ENCODE measurements at regions not wholly inside any gene's neighbourhood (a gene's known extent, or its start where the extent isn't known, plus 50 kb on each side); places are given as distances from the start of the nearest gene placed in this dataset.

DNA sequence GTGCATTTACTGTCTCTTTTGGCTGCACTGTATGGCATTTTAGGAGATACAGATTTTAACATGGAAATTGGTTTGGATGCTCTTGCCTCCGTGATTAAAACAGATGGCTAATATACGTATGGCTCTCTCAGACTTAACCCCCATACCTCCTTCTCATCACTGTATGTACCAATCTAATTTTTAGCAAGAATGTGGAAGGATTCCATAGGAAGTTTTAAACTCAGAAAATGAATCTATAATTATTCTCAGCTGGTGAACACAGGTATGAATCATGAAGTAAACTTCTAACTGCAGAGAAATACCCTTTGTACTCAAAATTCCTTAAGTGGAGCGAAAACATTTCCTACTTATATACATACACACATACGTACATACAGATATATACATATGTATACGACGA, 210.5 kb upstream of the NEIL3 start:
- DNase-seq (ENCODE audit: low read depth in 2 of 3, low spot score in 2 of 3): no peak

DNA sequence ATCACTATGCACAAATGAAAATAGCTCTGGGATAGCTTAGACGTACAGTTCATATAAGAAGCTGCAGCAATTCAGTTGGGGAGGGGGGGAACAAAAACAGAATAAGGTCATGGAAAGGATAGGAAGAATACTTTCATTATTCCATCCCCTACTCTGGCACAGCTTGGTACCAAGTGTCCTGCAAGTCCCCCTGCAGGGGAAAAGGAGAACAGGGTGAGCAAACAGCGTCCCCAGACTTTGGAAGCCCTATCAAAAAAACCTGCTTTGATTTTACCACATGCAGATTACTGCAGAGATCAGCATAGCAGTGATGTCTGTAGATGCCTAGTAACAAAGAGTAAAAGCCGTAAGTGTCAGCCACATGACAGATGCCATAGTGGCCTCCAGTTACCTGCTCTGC, 209.4 kb upstream of the NEIL3 start:
- DNase-seq (ENCODE audit: low read depth in 2 of 3, low spot score in 2 of 3): no peak

DNA sequence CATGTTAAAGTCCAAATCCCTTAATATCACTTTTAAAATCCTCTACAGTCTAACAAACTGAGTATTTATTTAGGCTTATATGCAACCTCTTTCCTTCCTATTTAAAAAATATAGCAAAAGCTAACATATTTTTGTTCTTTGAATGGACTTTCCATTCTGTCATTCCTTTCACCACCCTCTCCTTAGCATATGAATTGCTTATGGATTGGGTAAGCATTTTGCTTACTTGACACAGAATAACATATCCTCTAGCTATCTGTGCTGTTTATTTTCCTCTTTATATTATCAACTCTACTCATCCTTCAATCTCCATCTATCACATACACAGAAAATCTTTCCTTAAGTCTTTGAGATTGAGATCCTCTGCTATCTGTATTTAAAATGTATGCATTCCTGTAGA, 206.1 kb upstream of the NEIL3 start:
- no peak for DNase-seq (ENCODE audit: low read depth in 2 of 3, low spot score in 2 of 3)

DNA sequence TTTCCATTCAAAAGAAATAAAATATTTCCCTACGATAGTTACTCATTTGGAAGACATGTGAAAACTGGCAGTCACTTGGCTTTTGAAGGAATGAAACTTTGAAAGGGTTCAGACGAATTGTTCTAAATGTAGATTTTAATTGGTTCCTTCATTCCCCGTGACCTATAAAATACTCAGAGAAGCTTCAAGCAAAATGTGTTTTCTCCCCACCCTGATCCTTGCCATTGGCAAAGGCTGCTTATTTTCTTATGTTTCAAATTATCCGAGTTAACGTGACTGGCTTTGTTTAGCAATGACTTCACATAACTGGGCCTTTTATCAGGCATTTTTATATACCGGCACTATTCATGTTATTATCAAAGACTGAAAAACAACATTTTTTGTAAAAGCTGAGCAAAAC, 204.1 kb upstream of the NEIL3 start:
- no peak for DNase-seq (ENCODE audit: low read depth in 2 of 3, low spot score in 2 of 3)

DNA sequence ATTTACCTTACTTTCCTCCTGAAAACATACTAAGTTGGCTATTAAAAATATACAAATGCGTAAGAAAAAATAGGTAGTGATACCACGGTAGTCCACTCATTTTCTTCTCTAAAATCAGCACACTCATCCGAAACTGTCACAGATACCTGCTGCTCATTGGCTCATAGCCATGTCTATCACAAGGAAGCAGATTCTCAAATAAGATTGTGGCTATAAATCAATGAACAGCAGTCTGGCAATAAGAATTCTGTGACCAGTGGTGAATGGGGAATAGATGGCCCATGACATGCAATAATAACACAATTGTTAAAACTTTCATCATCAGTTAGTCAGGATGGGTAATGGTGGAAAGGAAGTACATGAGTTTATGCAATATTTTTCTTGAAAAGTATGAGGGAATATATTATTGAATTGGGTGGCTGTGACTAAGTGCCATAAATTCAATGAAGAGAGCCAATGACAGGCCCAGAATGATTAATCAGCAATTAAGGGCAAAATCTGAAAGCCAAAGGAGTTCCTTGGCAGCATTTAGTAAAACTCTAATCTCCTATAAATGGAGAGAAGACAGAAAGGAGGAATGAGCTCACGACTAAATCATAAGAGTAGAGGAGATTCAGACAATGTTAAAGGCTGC, 202.3 kb upstream of the NEIL3 start:
- DNase-seq (ENCODE audit: low read depth in 2 of 3, low spot score in 2 of 3): no peak

DNA sequence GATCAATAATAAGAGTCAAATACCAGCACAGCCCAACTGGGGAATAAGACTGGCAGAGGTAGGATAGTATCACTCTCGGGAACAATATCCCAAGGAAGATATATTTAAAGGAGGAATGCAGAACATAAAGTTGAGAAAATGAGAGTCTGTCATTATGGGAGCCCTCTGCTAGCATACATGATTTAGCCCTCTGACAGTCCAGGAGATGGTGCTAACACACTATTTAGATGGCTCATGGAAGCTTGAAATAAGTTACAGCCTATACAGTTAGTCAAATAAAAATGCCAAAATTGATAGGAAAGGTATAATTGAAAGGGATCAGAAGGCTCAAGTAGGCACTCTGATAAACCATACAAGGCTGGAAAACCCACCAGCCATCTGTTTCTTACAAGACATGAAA, 201.0 kb upstream of the NEIL3 start:
- no peak for DNase-seq (ENCODE audit: low read depth in 2 of 3, low spot score in 2 of 3)

DNA sequence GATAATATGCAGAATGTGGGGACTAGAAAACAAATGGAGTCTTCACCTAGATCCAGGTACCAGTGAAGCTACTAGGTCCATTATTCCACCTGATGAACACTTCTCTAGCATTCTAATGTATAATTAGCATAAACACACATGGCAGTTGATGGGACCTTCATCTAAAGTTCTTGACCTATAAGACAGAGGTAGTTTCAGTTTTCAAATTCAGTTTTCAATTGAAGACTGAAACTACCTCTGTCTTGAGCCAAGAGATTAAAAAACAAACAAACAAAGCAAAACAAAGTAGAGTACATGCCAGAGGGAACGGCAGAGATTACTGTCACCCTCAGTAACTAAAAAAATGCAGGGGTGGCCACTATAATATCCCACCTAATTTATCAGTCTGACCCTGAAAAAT, 199.9 kb upstream of the NEIL3 start:
- DNase-seq (ENCODE audit: low read depth in 2 of 3, low spot score in 2 of 3): no peak

DNA sequence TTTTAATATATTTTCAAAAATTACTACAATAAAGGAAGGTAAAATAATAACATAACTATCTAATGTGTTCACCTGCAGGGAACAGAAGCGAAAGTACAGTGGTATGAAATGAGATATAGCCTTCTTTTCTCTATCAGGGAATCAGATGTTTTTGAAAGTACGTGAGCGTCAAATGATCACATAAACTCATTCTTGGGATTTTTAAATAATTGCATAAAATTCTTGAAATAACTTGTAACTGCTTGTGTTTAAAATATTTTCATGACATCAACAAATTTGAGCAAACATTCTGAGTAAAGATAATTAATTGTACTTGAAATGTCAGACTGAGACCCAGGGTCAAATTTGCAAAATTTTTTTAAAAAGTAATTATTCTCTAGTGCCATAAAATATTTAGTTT, 193.5 kb upstream of the NEIL3 start:
- no peak for DNase-seq (ENCODE audit: low read depth in 2 of 3, low spot score in 2 of 3)

DNA sequence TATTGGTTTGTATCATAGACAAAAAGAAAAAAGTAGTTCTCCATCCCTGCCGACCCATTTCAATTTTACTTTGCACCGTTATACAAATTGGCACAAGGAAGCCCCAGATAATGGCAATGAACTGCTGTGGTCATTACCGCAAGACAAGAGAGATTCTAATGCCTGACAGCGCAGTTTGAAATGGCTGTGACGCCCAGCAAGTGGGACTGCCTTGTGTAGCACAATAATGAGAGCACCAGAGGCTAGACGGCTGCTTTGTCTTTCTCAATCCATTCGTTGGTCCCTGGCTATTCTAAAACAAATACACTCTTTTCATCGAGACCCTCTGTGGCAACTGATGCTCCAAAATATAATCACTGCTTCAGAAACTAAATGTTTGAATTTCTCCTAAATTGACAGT, 192.4 kb upstream of the NEIL3 start:
- DNase-seq (ENCODE audit: low read depth in 2 of 3, low spot score in 2 of 3): no peak

DNA sequence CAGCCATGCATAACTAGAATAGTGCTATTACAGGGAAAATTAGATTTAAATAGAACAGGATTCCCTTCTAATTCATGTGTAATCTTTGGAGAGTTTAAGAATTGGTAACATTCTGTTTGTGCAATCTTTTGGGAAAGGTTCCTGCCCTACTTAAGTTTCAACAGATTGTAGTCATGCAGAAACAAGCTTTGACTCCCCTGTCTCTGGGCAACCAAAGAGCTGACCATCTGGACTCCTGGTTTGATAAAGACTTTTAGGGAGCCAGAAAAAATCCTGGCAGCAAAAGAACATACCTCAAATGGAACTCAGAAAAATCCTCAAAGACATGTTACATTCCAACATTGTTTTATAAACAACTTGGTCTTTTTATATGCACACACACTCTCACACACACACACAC, 191.1 kb upstream of the NEIL3 start:
- DNase-seq (ENCODE audit: low read depth in 2 of 3, low spot score in 2 of 3): no peak

DNA sequence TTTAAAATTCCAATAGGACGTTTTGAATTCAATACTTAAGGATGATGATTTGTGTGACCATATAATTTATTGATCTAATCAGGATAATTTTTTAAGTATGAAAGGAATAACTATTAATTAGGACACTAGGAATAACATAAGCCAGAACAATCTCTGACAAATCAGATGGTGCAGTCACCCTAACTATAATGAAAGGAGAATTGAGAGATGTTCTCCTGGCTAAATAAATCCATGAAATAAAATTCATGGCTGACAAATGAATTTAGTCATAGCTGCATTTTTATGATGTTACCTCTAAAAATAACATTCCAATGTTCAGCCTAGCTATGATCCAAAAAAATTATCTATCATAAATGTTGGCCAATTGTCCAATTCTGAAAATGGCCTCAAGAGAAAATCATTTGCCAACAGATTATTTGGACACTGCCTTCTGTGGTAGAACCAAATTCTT, 190.6 kb upstream of the NEIL3 start:
- DNase-seq (ENCODE audit: low read depth in 2 of 3, low spot score in 2 of 3): no peak

DNA sequence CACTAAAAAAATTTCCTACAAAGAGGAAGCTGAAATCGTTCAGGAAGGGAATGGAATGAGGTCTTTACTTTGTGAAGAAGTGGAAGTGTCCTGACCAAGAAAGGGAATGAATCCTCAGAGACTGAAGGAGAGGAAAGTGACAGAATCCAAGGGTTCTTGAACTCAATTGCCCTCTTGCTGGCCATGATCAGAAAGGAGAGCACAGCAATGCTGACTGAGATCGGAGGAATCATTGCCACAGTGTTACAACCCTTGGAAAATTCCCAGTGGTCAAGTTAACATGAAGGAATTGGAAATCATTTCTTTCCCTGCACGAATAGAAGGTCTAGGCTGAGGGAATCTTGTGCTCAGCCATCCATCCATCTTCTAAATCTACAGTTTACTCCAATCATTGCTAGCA, 190.0 kb upstream of the NEIL3 start:
- no peak for DNase-seq (ENCODE audit: low read depth in 2 of 3, low spot score in 2 of 3)

DNA sequence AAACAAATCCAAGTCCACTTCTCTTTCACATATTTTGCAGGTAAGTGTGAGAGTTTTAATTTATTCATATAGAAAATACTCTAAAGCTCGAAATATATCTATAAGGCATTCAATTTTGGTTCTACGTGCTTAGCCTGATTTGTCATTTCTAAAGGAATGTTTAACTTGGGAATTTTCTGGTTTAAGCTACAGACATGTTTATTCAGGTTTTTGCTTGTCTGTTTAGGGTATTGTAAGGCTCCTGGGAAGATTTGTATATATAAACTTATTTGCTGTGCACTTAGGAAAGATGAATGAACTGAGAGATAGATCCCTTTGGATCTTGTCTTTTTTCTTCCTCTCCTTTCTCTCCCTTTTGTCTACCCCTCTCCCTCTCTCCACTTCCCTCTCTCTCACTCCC, 185.9 kb upstream of the NEIL3 start:
- no peak for DNase-seq (ENCODE audit: low read depth in 2 of 3, low spot score in 2 of 3)

DNA sequence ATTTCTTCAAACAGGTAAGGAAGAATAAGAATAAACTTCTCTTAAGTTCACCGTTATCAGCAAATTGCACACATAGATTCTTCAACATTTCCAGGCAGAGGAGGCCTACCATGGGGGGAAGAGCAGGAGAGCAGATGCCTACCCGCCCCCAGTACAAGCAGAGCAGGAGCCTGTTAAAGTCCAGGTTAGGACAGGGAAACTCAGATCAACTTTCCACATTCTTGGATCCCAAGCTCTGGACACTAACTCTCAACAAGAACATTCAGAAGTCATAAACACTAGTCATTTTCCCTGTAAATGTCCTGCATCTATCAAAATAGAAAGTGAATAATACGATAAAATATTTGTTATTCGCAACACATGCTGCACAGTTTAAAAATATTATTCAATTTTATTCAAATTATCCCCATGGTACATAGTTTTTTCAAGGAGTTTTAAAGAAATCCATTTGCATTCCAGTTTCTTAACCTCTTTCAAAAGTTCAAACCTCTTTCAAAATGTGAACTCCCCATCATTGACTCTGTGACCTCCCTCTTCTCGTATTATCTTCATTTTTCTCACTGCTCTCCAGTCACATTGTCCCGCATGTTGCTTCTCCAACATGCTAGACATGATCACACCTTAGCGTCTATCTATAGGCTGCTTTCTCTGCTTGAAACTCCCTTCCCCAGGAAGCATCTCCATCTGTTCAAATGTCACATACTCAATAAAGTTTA, 185.2 kb upstream of the NEIL3 start:
- DNase-seq (ENCODE audit: low read depth in 2 of 3, low spot score in 2 of 3): no peak

DNA sequence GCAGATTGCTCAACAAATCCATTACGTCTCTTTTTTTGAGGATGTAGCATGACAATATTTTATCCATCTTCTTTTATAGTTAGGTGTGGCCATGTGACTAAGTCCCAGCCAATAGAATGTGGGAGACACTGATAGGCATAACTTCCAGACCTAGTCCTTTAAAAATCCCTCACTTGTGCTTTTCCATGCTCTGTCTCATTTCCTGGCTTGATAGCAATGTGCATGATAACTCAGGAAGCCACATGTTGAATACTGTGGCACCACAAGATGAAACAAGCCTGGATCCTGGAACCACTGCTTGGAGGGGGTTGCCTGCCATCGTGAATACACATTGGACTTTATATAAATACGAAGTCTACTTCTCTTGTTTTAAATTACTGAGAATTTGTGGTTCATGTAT, 184.0 kb upstream of the NEIL3 start:
- DNase-seq (ENCODE audit: low read depth in 2 of 3, low spot score in 2 of 3): no peak

DNA sequence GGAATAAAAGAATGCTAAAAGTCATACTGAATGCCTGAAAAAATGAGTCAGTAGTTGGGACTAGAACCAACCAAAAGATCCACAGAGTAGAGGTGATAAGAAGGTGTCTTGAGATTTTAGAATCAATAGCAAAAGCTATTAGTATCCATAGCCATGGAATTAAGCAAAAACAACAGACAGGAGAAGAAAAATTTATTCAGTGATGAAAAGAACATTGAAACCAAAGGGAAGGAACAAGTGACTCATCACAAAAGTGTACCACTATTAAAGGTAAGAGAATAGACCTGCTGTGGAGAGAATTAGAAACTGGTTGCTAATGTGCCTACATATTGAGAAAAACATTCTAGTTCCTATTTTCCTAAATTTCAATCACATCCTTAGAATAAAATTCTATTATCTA, 182.0 kb upstream of the NEIL3 start:
- DNase-seq (ENCODE audit: low read depth in 2 of 3, low spot score in 2 of 3): no peak

DNA sequence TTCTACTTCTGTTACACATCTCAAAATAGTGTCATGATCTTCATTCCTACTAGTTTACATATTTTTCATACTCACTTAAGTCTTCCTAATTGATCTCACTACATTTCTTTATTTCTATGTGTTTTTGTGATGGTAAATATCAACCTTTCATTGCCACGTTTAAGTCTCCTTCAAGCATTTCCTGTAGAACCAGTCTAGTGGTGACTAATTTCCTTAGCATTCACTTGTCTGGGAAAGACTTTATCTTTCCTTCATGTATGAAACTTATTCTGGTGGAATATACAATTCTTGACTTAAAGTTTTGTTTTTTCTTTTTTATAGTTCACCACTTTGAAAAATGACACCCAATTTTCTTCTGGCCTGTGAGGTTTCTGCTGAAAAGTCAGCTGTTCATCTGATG, 181.4 kb upstream of the NEIL3 start:
- no peak for DNase-seq (ENCODE audit: low read depth in 2 of 3, low spot score in 2 of 3)

DNA sequence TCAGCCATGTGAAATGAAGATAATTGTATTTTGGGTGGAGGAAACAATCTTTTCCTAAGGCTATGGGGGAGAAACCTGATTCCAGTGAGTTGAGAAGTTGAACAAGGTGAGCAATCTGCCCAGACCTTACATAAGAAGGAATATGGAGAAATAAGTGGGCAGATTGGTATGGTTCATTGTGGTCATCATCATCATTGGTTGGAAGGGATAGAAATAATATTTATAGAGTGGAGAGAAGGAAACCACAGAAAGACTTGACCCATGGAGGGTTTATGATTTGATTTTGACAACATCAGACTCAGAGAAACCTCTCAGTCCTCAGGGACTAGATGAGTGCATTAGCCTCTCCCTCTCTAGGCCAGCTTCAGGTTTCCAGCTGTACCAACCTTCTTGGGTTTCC, 177.9 kb upstream of the NEIL3 start:
- no peak for DNase-seq (ENCODE audit: low read depth in 2 of 3, low spot score in 2 of 3)

DNA sequence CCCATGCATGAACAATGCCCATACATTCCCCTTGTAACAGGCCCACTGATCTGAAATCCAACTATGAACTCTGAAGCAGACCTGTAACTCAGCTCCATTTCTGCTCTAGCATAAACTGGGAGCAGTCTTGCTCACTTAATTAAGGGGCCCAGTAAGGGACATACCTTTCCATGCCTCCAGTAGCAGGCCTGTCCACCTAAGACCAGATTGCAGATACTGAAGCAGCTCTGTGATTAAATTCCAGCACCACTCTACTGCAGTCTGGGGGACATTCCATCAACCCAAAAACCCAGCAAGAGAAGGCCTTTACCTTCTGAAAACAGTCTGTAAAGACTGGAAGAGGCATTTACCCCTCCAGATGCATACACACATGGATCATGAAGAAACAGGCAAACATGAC, 162.0 kb upstream of the NEIL3 start:
- DNase-seq (ENCODE audit: low read depth in 2 of 3, low spot score in 2 of 3): no peak

DNA sequence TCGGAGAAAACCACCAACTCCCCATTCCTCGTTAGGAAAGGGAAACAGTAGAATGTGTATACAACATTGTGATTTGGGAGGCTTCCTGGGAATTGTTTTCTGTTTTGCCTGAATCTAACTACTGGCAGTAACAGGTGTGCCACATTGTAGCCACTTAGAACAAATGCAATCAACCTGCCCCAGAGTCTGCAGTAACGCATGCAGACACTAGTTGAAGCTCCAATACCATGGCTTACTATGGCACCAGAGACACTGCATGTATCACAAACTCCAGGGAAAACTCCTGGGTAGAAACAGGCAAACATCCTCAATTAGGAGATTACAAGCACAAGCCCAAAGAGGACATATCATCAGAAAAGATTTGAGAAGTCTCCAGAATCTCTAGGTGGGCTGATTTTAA, 154.2 kb upstream of the NEIL3 start:
- no peak for DNase-seq (ENCODE audit: low read depth in 2 of 3, low spot score in 2 of 3)

DNA sequence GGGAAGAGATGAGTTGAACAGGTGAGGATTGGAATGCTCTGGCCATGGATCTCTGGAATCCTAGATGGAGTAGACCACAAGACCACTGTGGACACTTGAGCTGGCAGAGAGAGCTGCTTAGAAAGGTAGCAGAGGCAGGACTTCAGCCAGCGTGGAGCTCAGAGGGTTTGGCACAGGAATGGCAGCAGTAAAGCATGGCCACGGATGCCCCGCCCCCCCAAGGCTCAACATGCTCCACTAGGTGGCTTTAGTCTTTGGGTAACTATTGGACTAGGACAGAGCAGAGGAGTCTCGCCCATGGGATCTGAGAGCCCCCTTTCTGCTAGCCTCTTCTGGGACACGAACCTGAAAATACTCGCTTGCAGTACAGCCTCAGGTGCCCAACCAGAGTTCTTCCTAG, 150.1 kb upstream of the NEIL3 start:
- DNase-seq (ENCODE audit: low read depth in 2 of 3, low spot score in 2 of 3): no peak

DNA sequence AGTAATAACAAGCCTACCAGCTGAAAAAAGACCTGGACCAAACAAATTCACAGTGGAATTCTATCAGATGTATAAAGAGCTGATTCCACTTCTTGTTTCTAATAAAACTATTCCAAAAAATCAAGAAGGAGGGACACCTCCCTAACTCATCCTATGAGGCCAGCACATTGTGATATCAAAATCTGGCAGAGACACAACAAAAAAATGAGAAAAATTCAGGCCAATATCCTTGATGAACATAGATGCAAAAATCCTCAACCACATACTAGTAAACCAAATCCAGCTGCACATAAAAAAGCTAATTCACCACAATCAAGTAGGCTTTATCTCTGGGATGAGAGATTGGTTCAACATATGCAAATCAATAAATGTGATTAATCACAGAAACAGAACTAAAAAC, 147.9 kb upstream of the NEIL3 start:
- no peak for DNase-seq (ENCODE audit: low read depth in 2 of 3, low spot score in 2 of 3)

DNA sequence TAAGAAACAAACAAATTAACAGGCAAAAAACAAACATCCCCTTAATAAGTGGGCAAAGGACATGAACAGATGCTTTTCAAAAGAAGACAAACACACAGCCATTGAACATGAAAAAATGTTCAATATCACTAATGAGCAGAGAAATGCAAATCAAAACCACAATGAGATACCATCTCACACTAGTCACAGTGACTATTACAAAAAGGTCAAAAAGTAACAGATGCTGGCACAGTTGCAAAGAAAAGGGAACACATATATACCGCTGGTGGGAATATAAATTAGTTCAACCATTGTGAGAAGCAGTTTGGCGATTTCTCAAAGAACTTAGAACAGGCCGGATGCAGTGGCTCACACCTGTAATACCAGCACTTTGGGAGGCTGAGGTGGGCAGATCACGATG, 146.1 kb upstream of the NEIL3 start:
- no peak for DNase-seq (ENCODE audit: low read depth in 2 of 3, low spot score in 2 of 3)

Data from hematopoietic multipotent progenitor cell (in vitro differentiated cells).